ENCODE measurements at regions not wholly inside any gene's neighbourhood (a gene's known extent, or its start where the extent isn't known, plus 50 kb on each side); places are given as distances from the start of the nearest gene placed in this dataset.

DNA sequence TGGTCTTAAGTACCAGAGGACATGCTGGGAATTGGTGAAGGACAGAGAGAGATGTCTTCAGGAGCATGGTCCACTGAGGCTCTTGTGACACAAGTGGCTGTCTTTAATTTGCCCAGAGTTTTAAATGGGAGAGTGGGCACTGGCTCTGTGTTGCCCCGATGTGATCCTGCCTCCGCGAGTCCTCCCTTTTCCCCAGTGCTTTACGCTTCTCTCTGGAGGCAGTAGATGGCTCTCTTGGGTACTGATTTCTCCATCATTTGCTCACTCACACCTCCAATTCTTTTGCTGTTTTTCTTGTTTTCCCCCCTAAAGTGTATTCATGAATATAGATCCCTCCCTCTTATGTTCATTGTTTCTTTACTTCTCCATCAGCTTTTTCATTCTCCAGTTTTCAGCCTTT lies 74.3 kb downstream of the EMP1 start:
- TF ChIP-seq, protein P1, sequence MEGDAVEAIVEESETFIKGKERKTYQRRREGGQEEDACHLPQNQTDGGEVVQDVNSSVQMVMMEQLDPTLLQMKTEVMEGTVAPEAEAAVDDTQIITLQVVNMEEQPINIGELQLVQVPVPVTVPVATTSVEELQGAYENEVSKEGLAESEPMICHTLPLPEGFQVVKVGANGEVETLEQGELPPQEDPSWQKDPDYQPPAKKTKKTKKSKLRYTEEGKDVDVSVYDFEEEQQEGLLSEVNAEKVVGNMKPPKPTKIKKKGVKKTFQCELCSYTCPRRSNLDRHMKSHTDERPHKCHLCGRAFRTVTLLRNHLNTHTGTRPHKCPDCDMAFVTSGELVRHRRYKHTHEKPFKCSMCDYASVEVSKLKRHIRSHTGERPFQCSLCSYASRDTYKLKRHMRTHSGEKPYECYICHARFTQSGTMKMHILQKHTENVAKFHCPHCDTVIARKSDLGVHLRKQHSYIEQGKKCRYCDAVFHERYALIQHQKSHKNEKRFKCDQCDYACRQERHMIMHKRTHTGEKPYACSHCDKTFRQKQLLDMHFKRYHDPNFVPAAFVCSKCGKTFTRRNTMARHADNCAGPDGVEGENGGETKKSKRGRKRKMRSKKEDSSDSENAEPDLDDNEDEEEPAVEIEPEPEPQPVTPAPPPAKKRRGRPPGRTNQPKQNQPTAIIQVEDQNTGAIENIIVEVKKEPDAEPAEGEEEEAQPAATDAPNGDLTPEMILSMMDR (IDR thresholded peaks at IDR 0.05), result no peak
- TF ChIP-seq POLR2A (IDR thresholded peaks at IDR 0.05), result no peak

More for the DNA sequence above, 74.3 kb downstream of the EMP1 start:
- 79 to 87% (median 85%) methylated on average over 4 of the region's 4 CpGs for WGBS, 4 donors
- no peak for DNase-seq
- H3K27me3 ChIP-seq, result peaks cover 8% of the 10 kb centered on the region
- no peaks in the 10 kb centered on the region for H3K4me1 ChIP-seq (replicated peaks in 1 of 2)
- no peaks in the 10 kb centered on the region for H3K9me3 ChIP-seq (replicated peaks in 1 of 3)
- H3K4me3 ChIP-seq, result no peak overlapping the region
- intact Hi-C loops (cut with DNase I), result loop anchor here in 1 of 2 donors (10.0 kb wide), 2 partner anchors 264 to 384 kb away; no protein-coding TSS in a partner anchor
- H3K27ac ChIP-seq, result no peak overlapping the region
- no peaks in the 10 kb centered on the region for H3K36me3 ChIP-seq (replicated peaks in 1 of 2)

Small RNA genes in the stretch of these regions (small RNA-seq; reads per million reads assigned to genes)
- gene RNA5SP353 (0 to 0.12 reads per million in 2 donors), gene RNU6-590P (0 reads per million in 2 donors)
